Kidney (tissue), 13 donors: ENCODE measurements at regions not wholly inside any gene's neighbourhood (a gene's known extent, or its start where the extent isn't known, plus 50 kb on each side); places are given as distances from the start of the nearest gene placed in this dataset.

Source experiments
- DNase-seq, 5 donors: peaks; one replicate each; pipeline ENCODE4 v3.0.0-alpha.2; 2013 to 2020
- FAIRE-seq: peaks from 2 replicates; lab custom pipeline; 2012; peaks lifted over from hg19 to GRCh38; lab: Jason Lieb, UNC
- H3K27ac ChIP-seq, 2 donors: one replicate each; pipeline ENCODE4 v1.7.0; 2013; ENCODE audit warnings: low read depth in 2 of 2, low read length in 2 of 2, inconsistent platforms in 1 of 2
- H3K27me3 ChIP-seq: one replicate; pipeline ENCODE4 v1.7.1; 2013; ENCODE audit warnings: low read length, inconsistent platforms; ENCODE audit not compliant: control insufficient read depth, insufficient read depth
- H3K36me3 ChIP-seq, 3 donors: one replicate each; pipeline versions ENCODE4 v1.7.0 to v1.7.1; 2013; ENCODE audit warnings: low read length in 3 of 3, control low read depth in 1 of 3, inconsistent platforms in 1 of 3; ENCODE audit not compliant: insufficient read depth in 3 of 3, control insufficient read depth in 2 of 3
- H3K4me1 ChIP-seq, 3 donors: one replicate each; pipeline versions ENCODE4 v1.7.0 to v1.7.1; 2013; ENCODE audit warnings: low read length in 3 of 3, inconsistent platforms in 1 of 3, low read depth in 1 of 3; ENCODE audit not compliant: control insufficient read depth in 2 of 3, insufficient read depth in 2 of 3
- H3K4me3 ChIP-seq, 3 donors: one replicate each; pipeline versions ENCODE4 v1.7.0 to v1.8.1; 2013; ENCODE audit warnings: low read length in 3 of 3, control low read depth in 1 of 3, inconsistent platforms in 1 of 3
- H3K9ac ChIP-seq, 3 donors: one replicate each; pipeline versions ENCODE4 v1.7.0 to v1.7.1; 2013; ENCODE audit warnings: low read length in 3 of 3, control low read depth in 1 of 3, inconsistent platforms in 1 of 3
- H3K9me3 ChIP-seq, 3 donors: one replicate each; pipeline versions ENCODE4 v1.7.0 to v1.7.1; 2013; ENCODE audit warnings: low read length in 3 of 3, control low read depth in 1 of 3, inconsistent platforms in 1 of 3; ENCODE audit not compliant: control insufficient read depth in 2 of 3, insufficient read depth in 1 of 3
- intact Hi-C: fragments of 100-400 bp; cut with DNase I; formaldehyde crosslinking; loops from one replicate; pipeline ENCODE4 v1.11.1; 2022
- TF ChIP-seq, protein P1 (sequence below): IDR thresholded peaks from 3 replicates; pipeline ENCODE4 v1.5.1; 2012; ENCODE audit warnings: mild to moderate bottlenecking, moderate library complexity, borderline replicate concordance; ENCODE audit not compliant: insufficient read depth; ENCODE audit errors: extremely low read depth
- donor health status: control.
- donor health status: control.
- donor health status: control.
- donor health status: control.
- donor health status: control.
- donor health status: DM: yes; HTN: yes; CAD: no.
- donor health status: Normal renal cell carcinoma (clear cell type).

DNA sequence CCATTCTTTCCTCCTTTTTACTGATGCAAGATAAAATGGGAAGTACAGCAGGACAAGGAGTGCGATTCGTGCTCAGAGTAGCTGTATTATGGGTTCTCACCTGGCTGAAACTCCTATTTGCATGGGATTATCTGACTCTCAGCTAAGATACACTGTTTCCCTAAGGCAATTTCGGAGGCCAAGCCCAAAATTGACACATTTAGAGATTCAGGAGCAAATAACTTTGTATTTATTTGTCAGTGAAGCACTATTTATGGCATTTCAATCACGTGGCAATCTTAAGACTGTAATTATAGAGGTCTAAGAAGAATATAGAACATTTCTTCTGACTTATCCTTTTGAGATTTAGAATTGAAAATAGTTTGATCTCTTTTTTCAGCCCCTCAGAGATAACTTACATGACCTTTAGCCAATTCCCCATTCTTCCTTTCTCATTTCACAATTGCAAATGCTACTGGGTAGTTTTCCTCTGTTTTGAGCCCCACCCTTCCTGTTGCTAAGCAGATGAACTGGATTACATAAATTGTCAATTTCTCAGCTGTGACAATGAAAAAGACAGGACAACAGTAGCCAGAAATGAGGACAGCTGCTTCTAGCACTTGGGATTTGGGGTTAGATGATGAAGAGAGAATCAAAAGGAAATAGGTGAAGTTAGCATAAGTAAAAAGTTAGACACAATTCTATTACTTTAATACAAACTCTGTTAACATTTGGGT lies 122.7 kb upstream of the FRY start:
- H3K4me1 ChIP-seq, result peaks cover 0 to 4% (median 0%) of the 10 kb centered on the region in 3 donors
- no peaks in the 10 kb centered on the region for H3K36me3 ChIP-seq
- no peaks in the 10 kb centered on the region for H3K27me3 ChIP-seq
- no peaks in the 10 kb centered on the region for H3K9me3 ChIP-seq
- DNase-seq, result no peak
- no peak for FAIRE-seq
- TF ChIP-seq, protein P1, sequence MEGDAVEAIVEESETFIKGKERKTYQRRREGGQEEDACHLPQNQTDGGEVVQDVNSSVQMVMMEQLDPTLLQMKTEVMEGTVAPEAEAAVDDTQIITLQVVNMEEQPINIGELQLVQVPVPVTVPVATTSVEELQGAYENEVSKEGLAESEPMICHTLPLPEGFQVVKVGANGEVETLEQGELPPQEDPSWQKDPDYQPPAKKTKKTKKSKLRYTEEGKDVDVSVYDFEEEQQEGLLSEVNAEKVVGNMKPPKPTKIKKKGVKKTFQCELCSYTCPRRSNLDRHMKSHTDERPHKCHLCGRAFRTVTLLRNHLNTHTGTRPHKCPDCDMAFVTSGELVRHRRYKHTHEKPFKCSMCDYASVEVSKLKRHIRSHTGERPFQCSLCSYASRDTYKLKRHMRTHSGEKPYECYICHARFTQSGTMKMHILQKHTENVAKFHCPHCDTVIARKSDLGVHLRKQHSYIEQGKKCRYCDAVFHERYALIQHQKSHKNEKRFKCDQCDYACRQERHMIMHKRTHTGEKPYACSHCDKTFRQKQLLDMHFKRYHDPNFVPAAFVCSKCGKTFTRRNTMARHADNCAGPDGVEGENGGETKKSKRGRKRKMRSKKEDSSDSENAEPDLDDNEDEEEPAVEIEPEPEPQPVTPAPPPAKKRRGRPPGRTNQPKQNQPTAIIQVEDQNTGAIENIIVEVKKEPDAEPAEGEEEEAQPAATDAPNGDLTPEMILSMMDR, result no peak
- intact Hi-C loops, result no loop called here
- no peak overlapping the region for H3K4me3 ChIP-seq
- H3K9ac ChIP-seq, result no peak overlapping the region
- H3K27ac ChIP-seq, result no peak overlapping the region

DNA sequence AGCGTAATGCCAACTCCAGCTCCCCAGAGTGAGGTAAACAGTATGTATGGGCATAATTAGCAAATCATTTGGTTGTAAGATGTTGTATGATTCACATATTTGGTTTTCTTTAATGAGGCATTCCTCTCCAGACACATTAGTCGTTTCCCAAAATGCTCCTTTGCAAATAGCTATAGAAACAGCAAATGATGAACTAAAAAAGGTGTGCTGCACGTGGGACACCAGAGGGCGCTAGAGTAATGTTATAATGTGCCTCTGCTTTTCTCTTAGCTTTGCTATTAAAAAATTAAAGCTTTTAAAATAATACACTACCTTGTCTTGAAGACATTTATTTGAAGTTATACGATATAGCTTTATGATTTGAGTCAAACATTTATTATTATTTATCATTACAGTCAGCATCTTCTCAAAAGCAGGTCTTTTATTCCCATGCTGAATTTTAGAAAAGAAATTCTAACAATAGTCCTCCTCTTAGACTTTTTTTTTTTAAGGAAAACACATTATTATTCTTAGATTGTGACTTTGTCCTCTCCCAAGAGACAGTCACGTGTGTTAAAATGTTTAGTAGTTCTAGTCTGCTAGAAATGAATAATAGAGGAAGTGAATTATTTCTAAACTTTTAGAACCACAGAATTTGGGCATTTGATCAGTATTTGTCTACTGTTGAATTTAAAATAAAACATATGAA lies 121.6 kb upstream of the FRY start:
- TF ChIP-seq, protein P1, result peak; percentile 92
- no peaks in the 10 kb centered on the region for H3K9me3 ChIP-seq
- no peaks in the 10 kb centered on the region for H3K27me3 ChIP-seq
- intact Hi-C loops, result no loop called here
- H3K4me1 ChIP-seq, result peaks cover 0 to 4% (median 0%) of the 10 kb centered on the region in 3 donors
- no peak overlapping the region for H3K4me3 ChIP-seq
- H3K36me3 ChIP-seq, result no peaks in the 10 kb centered on the region
- FAIRE-seq, result peak; percentile 96
- no peak overlapping the region for H3K27ac ChIP-seq
- peak in 3 of 5 donors; percentile 60 to 86 (median 76) for DNase-seq
- no peak overlapping the region for H3K9ac ChIP-seq

DNA sequence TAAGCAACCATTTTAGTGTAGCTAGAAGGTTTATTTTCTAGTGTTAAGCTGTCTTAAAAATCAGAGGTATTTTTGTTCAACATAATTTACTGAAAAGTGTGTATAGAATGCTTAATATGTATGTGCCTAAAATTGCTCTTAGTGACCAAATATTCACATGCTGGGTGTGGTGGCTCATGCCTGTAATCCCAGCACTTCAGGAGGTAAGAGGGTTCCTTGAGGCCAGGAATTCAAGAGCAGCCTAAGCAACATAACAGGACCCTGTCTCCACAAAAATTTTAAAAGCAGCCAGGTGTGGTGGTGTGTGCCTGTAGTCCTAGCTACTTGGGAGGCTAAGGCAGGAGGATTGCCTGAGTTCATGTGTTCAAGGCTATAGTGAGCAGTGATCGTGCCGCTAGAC lies 120.9 kb upstream of the FRY start:
- H3K9ac ChIP-seq, result no peak overlapping the region
- no peak overlapping the region for H3K4me3 ChIP-seq
- FAIRE-seq, result no peak
- H3K36me3 ChIP-seq, result no peaks in the 10 kb centered on the region
- no peak for DNase-seq
- no peaks in the 10 kb centered on the region for H3K27me3 ChIP-seq
- no peaks in the 10 kb centered on the region for H3K9me3 ChIP-seq
- TF ChIP-seq, protein P1, result no peak
- H3K27ac ChIP-seq, result no peak overlapping the region
- intact Hi-C loops, result no loop called here
- peaks cover 0 to 4% (median 0%) of the 10 kb centered on the region in 3 donors for H3K4me1 ChIP-seq
